Keratinocyte (primary cell): ENCODE measurements at regions not wholly inside any gene's neighbourhood (a gene's known extent, or its start where the extent isn't known, plus 50 kb on each side); places are given as distances from the start of the nearest gene placed in this dataset.

Experiments used
- CTCF ChIP-seq, 3 experiments: IDR thresholded peaks in 1 of 3; conservative IDR thresholded peaks in 1 of 3; optimal IDR thresholded peaks in 1 of 3; 2 replicates in 2 of 3; 3 replicates in 1 of 3; pipeline versions ENCODE3 to v1.5.1; 2011; ENCODE audit warnings: low read length in 3 of 3, mild to moderate bottlenecking in 3 of 3, moderate library complexity in 2 of 3, control low read depth in 1 of 3, inconsistent platforms in 1 of 3; ENCODE audit not compliant: insufficient read depth in 2 of 3; ENCODE audit errors: extremely low read depth in 1 of 3
- EZH2 ChIP-seq: IDR thresholded peaks from one replicate; pipeline ENCODE4 v1.6.1; 2012; ENCODE audit warnings: inconsistent platforms, mild to moderate bottlenecking, low read length, moderate library complexity

- TF ChIP-seq CTCF (optimal IDR thresholded peaks at IDR 0.05 in 1 of 3, IDR thresholded peaks at IDR 0.05 in 1 of 3, conservative IDR thresholded peaks at IDR 0.05 in 1 of 3; ENCODE audit: extremely low read depth in 1 of 3, insufficient read depth in 2 of 3, low read length in 3 of 3): no peak
- no peak for TF ChIP-seq EZH2
Observed at GRCh38 chr7:47143339-47143738, 438.6 kb downstream of the TNS3 start.
